ENCODE measurements at regions not wholly inside any gene's neighbourhood (a gene's known extent, or its start where the extent isn't known, plus 50 kb on each side); places are given as distances from the start of the nearest gene placed in this dataset.
"Not testable (repeated sequence)": the region's sequence is repeated elsewhere in the genome, so short reads cannot be mapped to it uniquely, and the experiment has no call there.

DNA sequence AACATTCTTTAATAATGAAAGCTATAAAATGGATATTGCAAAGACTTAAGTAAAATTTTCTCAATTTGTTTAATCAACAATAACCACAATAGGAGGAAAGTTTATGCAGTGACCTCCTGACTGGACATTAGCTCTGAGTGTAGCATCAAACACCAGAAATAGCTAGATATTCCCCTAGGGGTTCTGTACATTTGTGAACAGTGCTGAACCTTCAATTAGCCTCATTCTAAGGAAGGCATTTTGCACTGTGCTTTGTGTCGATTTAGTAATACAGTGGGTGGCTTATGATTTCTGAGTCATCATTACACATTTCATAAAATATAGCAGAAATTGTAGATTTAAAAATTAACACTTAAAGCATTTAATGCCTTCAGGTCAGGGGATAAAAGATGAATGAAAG, 367.3 kb upstream of the PCDH15 start:
- no peak for DNase-seq (ENCODE audit: low spot score)
- in situ Hi-C loops (cut with MboI; ENCODE audit: low sequenced_read_pairs, unreplicated experiment): no loop called here
- TF ChIP-seq, protein P1, sequence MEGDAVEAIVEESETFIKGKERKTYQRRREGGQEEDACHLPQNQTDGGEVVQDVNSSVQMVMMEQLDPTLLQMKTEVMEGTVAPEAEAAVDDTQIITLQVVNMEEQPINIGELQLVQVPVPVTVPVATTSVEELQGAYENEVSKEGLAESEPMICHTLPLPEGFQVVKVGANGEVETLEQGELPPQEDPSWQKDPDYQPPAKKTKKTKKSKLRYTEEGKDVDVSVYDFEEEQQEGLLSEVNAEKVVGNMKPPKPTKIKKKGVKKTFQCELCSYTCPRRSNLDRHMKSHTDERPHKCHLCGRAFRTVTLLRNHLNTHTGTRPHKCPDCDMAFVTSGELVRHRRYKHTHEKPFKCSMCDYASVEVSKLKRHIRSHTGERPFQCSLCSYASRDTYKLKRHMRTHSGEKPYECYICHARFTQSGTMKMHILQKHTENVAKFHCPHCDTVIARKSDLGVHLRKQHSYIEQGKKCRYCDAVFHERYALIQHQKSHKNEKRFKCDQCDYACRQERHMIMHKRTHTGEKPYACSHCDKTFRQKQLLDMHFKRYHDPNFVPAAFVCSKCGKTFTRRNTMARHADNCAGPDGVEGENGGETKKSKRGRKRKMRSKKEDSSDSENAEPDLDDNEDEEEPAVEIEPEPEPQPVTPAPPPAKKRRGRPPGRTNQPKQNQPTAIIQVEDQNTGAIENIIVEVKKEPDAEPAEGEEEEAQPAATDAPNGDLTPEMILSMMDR (IDR thresholded peaks at IDR 0.05; ENCODE audit: borderline replicate concordance, control extremely low read depth, extremely low read depth, insufficient read depth, missing control alignments): no peak

DNA sequence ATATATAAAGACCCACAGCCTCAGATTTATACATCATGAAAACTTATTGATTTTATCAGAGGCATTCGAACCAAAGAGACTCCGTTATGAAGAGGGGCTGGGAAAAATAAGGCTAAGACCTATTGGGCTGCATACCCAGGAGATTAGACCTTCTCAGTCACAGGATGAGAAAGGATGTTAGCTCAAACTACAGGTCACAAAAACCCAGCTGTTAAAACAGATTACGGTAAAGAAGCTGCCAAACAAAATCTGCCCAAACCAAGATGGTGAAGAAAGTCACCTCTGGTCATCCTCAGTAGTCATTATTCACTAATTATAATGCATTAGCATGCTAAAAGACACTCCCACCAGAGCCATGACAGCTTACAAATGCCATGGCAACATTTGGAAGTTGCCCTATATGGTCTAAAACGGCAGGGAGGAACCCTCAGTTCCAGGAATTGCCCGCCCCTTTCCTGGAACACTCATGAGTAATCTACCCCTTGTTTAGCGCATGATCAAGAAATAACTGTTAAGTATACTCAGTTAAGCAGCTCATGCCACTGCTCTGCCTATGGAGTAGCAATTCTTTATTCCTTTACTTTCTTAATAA, 362.5 kb upstream of the PCDH15 start:
- TF ChIP-seq, protein P1 (IDR thresholded peaks at IDR 0.05; ENCODE audit: borderline replicate concordance, control extremely low read depth, extremely low read depth, insufficient read depth, missing control alignments): no peak
- in situ Hi-C loops (cut with MboI; ENCODE audit: low sequenced_read_pairs, unreplicated experiment): no loop called here
- DNase-seq (ENCODE audit: low spot score): no peak

DNA sequence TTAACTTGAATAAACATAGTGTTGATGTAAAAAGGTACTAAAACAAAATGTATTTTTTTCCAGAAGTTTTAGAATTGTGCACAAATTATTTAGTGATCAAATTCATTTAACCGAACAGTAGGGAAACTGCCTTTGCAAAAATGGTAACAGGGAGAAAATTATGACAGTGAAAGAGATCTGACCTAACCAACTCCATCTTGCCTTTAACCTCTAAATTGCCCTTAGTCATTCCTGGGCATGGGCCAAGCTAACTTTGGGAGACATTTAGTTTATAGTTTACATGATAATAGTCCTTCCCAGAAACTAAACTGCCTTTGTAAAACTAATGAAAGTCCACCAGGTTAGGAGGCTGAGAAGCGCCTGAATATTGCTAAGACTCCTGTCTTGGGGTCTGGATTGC, 361.3 kb upstream of the PCDH15 start:
- in situ Hi-C loops (cut with MboI; ENCODE audit: low sequenced_read_pairs, unreplicated experiment); DNase-seq (ENCODE audit: low spot score): not testable (repeated sequence)

DNA sequence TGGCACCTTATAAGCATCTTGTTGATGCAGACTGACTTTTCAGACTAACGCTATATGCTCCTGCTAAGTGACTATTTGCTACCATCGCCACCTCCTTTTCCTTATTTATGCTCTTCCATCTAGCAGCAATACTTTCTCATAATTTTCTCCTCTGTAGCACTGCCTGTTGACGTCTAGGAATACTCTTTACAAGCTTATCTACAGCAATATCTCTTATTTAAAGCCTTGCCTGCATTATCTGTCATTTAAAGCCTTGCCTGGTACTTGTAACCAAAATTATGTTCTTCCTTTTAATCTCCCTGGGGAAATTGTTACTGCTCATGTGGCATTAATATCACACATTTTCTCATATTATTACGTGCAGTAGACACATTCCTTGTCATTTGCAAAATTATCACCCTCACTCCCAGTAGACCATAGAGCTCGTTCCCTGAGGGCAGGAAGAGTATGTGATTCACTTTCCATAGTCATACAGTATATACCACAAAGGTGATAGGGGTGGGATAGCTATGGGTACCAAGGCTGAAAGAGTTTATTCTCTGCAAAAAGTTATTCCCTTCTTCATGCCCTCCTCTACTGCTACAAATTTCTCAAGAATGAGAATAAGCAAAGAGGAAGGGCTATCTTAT, 359.7 kb upstream of the PCDH15 start:
- TF ChIP-seq, protein P1 (IDR thresholded peaks at IDR 0.05; ENCODE audit: borderline replicate concordance, control extremely low read depth, extremely low read depth, insufficient read depth, missing control alignments): no peak
- no peak for DNase-seq (ENCODE audit: low spot score)
- in situ Hi-C loops (cut with MboI; ENCODE audit: low sequenced_read_pairs, unreplicated experiment): no loop called here

DNA sequence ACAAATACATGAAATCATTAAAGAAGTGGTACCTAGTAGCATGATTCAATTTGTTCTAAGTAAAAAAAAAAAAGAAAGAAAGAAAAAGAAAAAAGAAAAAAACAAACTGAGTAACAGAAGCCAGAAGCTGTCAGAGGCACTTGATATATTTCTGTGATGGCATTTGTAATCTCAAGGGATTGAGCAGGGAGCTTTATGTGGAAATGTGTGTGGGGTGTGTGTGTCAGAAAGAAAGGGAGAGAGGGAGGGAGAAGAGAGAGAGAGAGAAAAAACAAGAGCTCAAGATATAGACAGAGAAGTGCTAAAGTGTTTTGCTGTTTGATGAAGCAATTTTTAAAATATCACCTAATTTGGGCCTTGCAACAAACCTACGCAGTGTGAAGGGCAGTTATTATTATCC, 357.6 kb upstream of the PCDH15 start:
- in situ Hi-C loops (cut with MboI; ENCODE audit: low sequenced_read_pairs, unreplicated experiment): no loop called here
- TF ChIP-seq, protein P1 (IDR thresholded peaks at IDR 0.05; ENCODE audit: borderline replicate concordance, control extremely low read depth, extremely low read depth, insufficient read depth, missing control alignments): no peak
- DNase-seq (ENCODE audit: low spot score): no peak

DNA sequence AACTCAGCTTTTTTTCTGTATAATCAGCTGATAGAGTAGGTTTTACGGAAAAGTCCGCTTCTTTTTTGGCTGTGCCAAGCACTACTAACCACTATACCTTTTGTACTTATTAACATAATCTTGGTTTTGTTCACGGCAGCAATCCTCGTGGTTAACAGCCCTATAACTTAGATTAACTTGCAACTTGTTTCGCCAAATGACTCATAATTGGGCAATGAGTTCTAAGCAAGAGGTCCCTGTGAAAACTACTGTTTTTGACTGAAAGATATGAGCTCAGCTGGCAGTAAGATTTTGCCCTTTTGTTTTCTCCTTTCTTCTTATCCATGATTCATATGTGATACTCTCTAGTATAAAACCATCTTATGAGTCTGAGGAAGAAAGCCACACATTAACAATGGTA, 345.0 kb upstream of the PCDH15 start:
- in situ Hi-C loops (cut with MboI; ENCODE audit: low sequenced_read_pairs, unreplicated experiment): no loop called here
- TF ChIP-seq, protein P1 (IDR thresholded peaks at IDR 0.05; ENCODE audit: borderline replicate concordance, control extremely low read depth, extremely low read depth, insufficient read depth, missing control alignments): no peak
- DNase-seq (ENCODE audit: low spot score): no peak

DNA sequence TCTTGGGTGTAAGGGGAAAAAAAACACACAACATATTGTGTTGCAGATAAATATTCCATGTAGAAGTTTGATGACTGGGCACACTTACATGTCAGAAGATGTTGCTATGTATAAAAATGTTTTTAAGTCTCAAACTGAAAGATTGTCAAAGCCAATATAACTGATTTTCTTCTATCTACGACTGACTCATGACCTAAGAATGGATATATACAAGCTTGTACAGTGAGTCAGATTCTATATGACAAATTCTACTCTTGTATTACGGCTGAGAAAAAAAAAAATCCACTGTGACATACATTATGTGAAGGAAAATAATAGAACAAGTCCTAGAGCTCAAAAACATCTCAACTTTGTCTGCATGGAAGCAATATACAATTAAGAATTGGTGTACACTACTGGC, 343.0 kb upstream of the PCDH15 start:
- TF ChIP-seq, protein P1 (IDR thresholded peaks at IDR 0.05; ENCODE audit: borderline replicate concordance, control extremely low read depth, extremely low read depth, insufficient read depth, missing control alignments): no peak
- in situ Hi-C loops (cut with MboI; ENCODE audit: low sequenced_read_pairs, unreplicated experiment): no loop called here
- DNase-seq (ENCODE audit: low spot score): no peak
